Fibroblast of villous mesenchyme (primary cell): ENCODE measurements at regions not wholly inside any gene's neighbourhood (a gene's known extent, or its start where the extent isn't known, plus 50 kb on each side); places are given as distances from the start of the nearest gene placed in this dataset.

Experiments
- DNase-seq: peaks from one replicate; pipeline ENCODE4 v3.0.0-alpha.2; 2010; ENCODE audit warnings: low read depth
- H3K4me3 ChIP-seq: 2 replicates; pipeline ENCODE4 v1.5.1; 2011; ENCODE audit warnings: low read depth, mild to moderate bottlenecking, low read length
- CTCF ChIP-seq: IDR thresholded peaks from 2 replicates; pipeline ENCODE4 v1.5.1; 2012; ENCODE audit warnings: low read depth, mild to moderate bottlenecking, low read length; ENCODE audit not compliant: insufficient read depth

DNA sequence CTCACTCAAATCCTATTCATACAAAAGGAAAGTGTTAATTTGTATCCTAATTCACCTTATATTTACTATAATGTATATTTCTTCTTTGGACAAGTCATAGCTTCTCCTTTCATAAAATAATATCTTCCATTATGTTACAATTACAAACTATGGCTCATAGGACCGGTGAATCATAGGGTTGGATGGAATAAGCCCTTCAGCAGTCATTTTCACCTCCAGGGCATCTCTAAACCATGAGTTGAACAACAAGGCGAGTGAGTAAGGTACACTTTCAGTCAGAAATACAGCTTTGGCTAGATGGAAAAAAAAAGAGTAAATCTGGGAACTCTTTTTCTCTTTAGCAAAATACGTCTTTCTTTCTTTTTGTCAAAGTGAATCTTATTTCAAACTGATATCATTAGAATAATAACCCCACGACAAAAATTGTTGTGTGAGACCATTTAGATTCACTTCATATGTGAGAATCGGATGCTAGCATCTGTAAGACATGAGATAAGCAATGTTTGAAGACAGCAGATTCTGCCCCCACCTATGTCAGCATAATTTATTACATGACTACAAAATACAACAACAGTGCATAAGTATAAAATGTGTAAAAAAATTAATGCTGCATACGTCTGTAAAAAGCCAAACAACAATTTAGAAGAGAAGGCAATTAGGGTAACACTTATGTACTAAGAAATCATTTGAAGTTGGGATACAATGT, 184.4 kb upstream of the SLC38A2 start:
- H3K4me3 ChIP-seq, result no peak overlapping the region
- DNase-seq, result peak; percentile 71
- no peak for TF ChIP-seq CTCF

DNA sequence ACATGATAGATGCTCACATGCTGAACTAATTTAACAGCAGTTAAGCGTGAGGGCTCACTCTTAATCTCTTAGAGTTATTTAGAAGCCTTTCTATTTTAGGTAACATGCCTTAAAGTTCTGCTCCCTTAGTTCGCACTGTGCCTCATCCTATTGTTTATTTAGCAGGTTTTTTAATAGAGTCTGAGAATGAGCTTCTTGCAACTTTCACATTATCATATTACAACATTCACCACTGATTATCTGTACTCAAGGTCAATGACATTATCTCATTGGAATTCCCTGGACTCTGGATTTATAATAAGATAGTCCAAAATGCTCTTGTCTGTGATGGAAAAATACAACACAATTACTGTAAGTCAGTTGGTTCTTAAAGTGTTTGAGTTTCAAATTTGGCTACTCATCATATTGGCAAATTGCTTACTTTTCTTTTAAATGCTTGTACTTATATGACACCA, 183.6 kb upstream of the SLC38A2 start:
- peak; percentile 99 for DNase-seq
- TF ChIP-seq CTCF, result no peak
- H3K4me3 ChIP-seq, result peak overlapping the region; percentile 32

DNA sequence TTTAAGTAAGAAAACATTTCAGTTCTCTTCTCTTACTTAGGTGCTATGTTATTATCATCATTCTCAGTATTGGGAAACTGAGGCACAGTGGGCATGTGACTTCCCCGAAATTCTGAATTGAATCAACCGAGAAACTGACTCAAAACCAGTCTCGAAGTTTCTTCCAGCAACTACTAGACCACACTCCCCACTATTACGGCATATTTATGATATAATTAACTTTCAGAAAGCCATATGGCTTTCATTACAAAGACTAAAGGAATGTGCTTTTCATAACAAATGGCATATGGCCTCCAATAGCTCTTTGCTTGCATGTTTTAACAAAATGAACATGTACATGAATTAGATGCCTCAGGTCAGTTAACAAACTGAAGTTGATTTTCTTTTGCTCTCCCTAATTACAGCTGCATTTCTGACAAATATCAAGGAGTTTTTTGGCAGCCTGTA, 182.9 kb upstream of the SLC38A2 start:
- TF ChIP-seq CTCF, result no peak
- peak; percentile 95 for DNase-seq
- H3K4me3 ChIP-seq, result peak overlapping the region; percentile 32

- TF ChIP-seq CTCF, result no peak
- peak; percentile 56 for DNase-seq
- no peak overlapping the region for H3K4me3 ChIP-seq
Measured at GRCh38 chr12:46554460-46554859, 181.9 kb upstream of the SLC38A2 start.

GRCh38 chr12:46553911-46554310, 181.3 kb upstream of the SLC38A2 start:
- no peak overlapping the region for H3K4me3 ChIP-seq
- DNase-seq, result peak; percentile 61
- no peak for TF ChIP-seq CTCF

DNA sequence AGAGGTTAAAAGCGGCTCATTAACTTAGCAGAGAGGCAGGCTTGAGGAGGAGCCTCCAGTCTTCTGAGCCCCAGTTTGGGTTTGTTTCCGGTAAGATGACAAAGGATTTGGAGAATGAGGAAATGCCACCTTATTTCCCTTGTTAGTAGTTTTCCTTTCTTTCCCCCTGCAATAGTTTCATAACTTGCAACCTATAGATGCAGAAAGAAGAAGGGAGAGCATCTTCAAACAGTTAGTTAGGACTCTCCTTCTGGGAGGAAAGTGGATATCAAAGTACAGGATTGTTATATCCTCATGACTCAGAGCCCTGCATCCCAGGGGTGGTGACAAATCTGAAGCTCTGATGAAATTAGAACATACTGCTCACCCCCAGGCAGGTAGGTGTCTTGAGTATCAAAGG, 180.7 kb upstream of the SLC38A2 start:
- DNase-seq, result peak; percentile 68
- no peak overlapping the region for H3K4me3 ChIP-seq
- TF ChIP-seq CTCF, result no peak
